IPS-NIHi11 (cell line): ENCODE measurements at regions not wholly inside any gene's neighbourhood (a gene's known extent, or its start where the extent isn't known, plus 50 kb on each side); places are given as distances from the start of the nearest gene placed in this dataset.
"Not testable (repeated sequence)": the region's sequence is repeated elsewhere in the genome, so short reads cannot be mapped to it uniquely, and the experiment has no call there.

Source experiments
- DNase-seq: peaks from one replicate; pipeline ENCODE4 v3.0.0; 2012; ENCODE audit warnings: mixed read lengths, low spot score

DNA sequence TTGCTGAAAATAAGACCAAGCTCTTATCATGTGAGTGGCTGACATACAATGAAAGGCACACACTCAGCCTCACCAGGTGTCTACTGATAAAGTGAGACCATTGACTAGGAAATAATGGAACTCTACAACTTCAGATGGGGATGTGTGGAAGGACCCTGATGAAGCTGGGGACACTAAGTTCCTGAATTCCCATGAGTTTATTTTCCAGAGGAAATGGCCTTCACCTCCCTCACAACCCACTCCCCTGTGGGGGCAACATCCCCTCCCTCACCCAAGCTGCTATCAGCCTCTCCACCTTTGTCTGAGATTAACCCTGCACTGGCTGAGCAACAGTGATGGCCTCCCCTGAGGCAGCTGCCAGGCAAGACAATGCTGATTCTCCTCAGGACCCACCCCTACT, 55.2 kb upstream of the SMARCAD1 start:
- DNase-seq, result no peak

DNA sequence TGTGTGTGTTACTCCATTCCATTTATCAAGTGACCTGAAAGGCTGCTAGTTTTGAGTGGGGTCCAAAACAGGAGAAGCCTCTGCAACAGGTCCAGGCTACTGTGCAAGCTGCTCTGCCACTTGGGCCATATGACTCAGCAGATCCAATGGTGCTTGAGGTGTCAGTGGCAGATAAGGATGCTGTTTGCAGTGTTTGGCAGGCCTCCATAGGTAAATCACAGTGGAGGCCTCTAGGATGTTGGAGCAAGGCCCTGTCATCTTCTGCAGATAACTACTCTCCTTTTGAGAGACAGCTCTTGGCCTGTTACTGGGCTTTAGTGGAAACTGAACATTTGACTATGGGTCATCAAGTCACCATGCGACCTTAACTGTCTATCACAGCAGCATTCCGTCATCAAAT, 52.3 kb upstream of the SMARCAD1 start:
- DNase-seq, result not testable (repeated sequence)

DNA sequence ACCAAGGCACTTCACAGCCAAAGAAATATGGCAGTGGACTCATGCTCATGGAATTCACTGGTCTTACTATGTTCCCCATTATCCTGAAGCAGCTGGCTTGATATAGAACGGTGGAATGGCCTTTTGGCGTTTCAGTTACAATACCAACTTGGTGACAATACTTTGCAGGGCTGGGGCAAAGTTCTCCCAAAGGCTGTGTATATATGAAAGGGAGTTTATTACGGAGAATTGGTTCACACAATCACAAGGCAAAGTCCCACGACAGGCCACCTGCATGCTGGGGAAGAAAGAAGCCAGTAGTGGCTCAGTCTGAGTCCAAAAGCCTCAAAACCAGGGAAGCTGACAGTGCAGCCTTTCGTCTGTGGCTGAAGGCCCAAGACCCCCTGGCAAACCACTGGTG, 50.8 kb upstream of the SMARCAD1 start:
- DNase-seq, result no peak
